Endothelial cell (in vitro differentiated cells): ENCODE measurements at regions not wholly inside any gene's neighbourhood (a gene's known extent, or its start where the extent isn't known, plus 50 kb on each side); places are given as distances from the start of the nearest gene placed in this dataset.

Source experiments
- DNase-seq: peaks from one replicate; pipeline ENCODE4 v3.0.0; 2021; ENCODE audit warnings: low spot score
- H3K27ac Mint-ChIP-seq: one replicate; pipeline ENCODE4 v1.8.0; 2021; ENCODE audit warnings: mixed read lengths, inconsistent platforms; ENCODE audit not compliant: unreplicated experiment
- H3K27me3 Mint-ChIP-seq: one replicate; pipeline ENCODE4 v1.8.0; 2021; ENCODE audit warnings: mild to moderate bottlenecking, moderate library complexity, mixed read lengths, inconsistent platforms; ENCODE audit not compliant: unreplicated experiment
- H3K36me3 Mint-ChIP-seq: one replicate; pipeline ENCODE4 v1.8.0; 2021; ENCODE audit warnings: mild to moderate bottlenecking, low read depth, mixed read lengths, inconsistent platforms; ENCODE audit not compliant: unreplicated experiment
- H3K4me1 Mint-ChIP-seq: one replicate; pipeline ENCODE4 v1.8.0; 2021; ENCODE audit warnings: mild to moderate bottlenecking, mixed read lengths, inconsistent platforms; ENCODE audit not compliant: unreplicated experiment
- H3K4me3 Mint-ChIP-seq: one replicate; pipeline ENCODE4 v1.8.0; 2021; ENCODE audit warnings: mild to moderate bottlenecking, mixed read lengths, inconsistent platforms; ENCODE audit not compliant: unreplicated experiment
- H3K9me3 Mint-ChIP-seq: one replicate; pipeline ENCODE4 v1.8.0; 2021; ENCODE audit warnings: mixed read lengths, inconsistent platforms; ENCODE audit not compliant: unreplicated experiment
- TF ChIP-seq, protein P1 (sequence below): fragments of 200-600 bp; sonication (generic); IDR thresholded peaks from one replicate; pipeline ENCODE4 v1.5.0; 2021; ENCODE audit warnings: antibody characterized with exemption; ENCODE audit not compliant: unreplicated experiment

DNA sequence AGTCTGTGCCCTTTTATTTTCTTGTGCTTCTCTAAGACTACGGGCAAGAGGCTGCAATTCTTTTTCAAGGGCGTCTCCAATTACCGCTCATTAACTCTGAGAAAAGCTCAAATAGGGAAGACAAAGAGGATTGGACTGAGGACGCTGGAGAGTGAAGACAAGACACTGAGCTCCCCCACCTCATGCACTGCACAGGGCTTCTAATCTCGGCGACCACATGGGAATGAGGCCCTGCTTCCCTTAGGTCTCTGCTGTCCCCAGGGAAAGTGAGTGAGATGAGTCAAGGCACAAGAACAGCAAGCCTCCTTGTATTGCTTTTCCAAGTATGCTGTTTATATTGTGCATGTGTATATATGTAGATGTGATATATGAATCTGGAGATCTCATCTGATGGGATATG, 392.2 kb upstream of the CFAP20DC start:
- Mint-ChIP-seq H3K4me1 (no peaks in the 10 kb centered on the region), H3K27me3 (peaks cover 4% of the 10 kb centered on the region), H3K9me3 (no peaks in the 10 kb centered on the region), H3K36me3 (no peaks in the 10 kb centered on the region), H3K4me3 (no peak overlapping the region), H3K27ac (no peak overlapping the region)
- DNase-seq, result no peak
- TF ChIP-seq, protein P1, sequence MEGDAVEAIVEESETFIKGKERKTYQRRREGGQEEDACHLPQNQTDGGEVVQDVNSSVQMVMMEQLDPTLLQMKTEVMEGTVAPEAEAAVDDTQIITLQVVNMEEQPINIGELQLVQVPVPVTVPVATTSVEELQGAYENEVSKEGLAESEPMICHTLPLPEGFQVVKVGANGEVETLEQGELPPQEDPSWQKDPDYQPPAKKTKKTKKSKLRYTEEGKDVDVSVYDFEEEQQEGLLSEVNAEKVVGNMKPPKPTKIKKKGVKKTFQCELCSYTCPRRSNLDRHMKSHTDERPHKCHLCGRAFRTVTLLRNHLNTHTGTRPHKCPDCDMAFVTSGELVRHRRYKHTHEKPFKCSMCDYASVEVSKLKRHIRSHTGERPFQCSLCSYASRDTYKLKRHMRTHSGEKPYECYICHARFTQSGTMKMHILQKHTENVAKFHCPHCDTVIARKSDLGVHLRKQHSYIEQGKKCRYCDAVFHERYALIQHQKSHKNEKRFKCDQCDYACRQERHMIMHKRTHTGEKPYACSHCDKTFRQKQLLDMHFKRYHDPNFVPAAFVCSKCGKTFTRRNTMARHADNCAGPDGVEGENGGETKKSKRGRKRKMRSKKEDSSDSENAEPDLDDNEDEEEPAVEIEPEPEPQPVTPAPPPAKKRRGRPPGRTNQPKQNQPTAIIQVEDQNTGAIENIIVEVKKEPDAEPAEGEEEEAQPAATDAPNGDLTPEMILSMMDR, result no peak

DNA sequence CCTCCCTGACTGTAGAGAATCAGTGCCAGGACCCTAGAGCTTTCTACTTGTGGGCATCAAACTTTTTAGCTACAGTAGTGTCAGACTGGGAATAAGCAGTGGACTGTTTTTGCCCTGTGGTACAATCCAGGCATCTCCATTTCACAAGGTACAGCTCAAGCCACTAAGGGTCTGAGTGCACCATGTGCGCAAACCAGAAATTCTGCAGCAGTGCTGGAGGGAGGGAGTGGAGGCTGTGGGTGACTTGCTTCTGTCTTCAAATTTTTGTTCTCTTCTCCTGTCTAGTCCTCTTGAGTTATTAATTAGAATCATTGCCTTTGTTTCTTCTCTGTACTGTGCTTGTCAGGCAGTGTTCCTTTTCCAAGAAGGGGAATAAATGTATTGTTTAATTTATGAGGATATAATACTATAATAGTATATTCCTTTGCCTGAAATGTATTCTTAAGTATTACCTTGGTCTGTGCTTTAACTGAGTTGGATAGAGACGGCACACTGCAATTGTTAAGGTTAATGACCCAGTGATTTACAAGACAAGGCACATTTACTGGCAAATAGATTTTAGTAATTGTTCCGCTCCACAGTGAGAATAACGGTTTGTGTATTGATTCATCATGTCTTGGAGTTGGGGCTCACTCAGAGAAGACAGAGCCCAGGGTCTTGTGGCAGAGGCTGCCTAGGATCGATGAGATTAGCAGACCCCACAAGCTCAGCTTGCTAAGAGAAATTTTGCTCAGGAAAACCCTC, 390.6 kb upstream of the CFAP20DC start:
- H3K4me1 Mint-ChIP-seq, result no peaks in the 10 kb centered on the region
- no peaks in the 10 kb centered on the region for H3K9me3 Mint-ChIP-seq
- no peak overlapping the region for H3K4me3 Mint-ChIP-seq
- H3K27ac Mint-ChIP-seq, result no peak overlapping the region
- TF ChIP-seq, protein P1, result no peak
- peaks cover 4% of the 10 kb centered on the region for H3K27me3 Mint-ChIP-seq
- H3K36me3 Mint-ChIP-seq, result no peaks in the 10 kb centered on the region
- DNase-seq, result no peak

DNA sequence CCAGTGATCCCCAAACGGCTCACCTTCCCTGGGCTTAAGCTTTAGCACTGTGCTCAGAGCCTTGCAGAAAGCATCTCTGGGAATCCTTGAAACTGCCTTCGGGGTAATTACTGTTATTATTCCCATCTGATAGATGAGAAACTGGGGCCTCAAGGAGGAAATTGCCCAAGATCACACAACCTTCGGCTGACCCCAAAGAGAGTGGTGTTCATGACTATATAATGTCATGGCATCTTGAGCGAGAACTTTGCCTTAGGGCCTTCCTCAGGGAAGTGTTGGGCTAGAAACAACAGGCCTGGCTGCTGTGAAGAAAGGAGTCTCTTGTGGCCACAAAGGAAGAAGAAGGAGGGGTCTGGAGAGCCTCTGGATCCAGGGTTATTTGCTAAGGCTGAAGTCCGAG, 388.7 kb upstream of the CFAP20DC start:
- Mint-ChIP-seq H3K27me3 (peaks cover 8% of the 10 kb centered on the region), H3K4me1 (no peaks in the 10 kb centered on the region), H3K4me3 (no peak overlapping the region), H3K9me3 (no peaks in the 10 kb centered on the region), H3K36me3 (no peaks in the 10 kb centered on the region), H3K27ac (no peak overlapping the region)
- TF ChIP-seq, protein P1, result no peak
- DNase-seq, result no peak

DNA sequence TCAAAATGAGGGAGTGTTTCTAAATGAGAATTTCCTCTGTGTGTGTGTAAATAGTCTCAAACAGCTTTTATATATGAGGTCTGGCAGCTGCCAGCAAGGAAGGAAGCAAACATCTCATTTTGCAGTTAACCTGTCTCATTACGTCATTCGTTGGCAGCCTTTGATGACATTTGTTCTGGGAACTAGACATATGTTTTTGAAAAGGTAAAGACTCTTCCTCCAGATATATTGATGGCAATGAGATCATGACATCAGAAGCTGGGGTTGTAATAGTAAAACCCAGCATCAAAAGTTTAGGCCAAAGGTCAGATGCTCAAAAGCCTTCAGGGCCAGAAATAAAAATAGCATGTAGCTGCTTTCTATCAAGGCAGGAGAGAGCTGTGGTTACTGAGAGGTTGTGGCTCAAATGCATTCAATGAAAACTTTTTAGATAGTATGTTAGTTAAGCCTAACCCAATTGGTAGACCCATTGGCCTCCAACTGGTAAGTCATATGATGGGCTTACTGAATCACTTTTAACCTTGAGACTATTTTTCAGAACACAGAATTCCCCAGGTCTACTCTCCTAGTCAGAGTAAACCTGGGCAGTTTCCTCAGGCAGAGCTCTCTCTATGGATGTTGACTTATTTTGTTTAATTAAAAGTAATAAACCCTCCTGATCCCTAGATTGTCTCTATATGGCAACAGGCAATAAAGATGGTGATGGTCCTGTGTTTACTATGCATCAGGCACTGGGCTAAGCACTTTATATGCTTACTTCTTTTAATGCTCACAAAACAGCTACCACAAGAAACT, 386.5 kb upstream of the CFAP20DC start:
- no peak overlapping the region for H3K27ac Mint-ChIP-seq
- peaks cover 8% of the 10 kb centered on the region for H3K27me3 Mint-ChIP-seq
- no peak for DNase-seq
- H3K9me3 Mint-ChIP-seq, result no peaks in the 10 kb centered on the region
- H3K4me3 Mint-ChIP-seq, result no peak overlapping the region
- H3K4me1 Mint-ChIP-seq, result no peaks in the 10 kb centered on the region
- TF ChIP-seq, protein P1, result no peak
- H3K36me3 Mint-ChIP-seq, result no peaks in the 10 kb centered on the region

DNA sequence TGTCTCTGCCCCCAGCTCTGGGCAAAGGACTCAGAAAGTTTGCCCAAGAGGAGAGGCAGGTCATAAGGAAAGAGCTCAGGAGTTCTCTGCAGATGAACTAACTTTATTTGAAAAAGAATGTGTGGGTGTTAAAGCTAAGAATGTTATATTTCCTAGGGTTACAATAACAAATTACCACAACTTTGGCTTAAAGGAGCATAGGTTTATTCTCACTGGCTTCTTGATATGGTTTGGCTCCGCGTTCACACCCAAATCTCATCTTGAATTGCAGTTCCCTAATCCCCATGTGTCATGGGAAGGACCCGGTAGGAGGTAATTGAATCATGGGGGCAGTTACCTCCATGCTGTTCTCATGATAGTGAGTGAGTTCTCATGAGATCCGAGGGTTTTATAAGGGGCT, 383.7 kb upstream of the CFAP20DC start:
- Mint-ChIP-seq H3K4me1 (no peaks in the 10 kb centered on the region), H3K4me3 (no peak overlapping the region), H3K27ac (no peak overlapping the region), H3K9me3 (no peaks in the 10 kb centered on the region), H3K27me3 (peaks cover 3% of the 10 kb centered on the region), H3K36me3 (no peaks in the 10 kb centered on the region)
- TF ChIP-seq, protein P1, result no peak
- DNase-seq, result no peak
